Brain microvascular endothelial cell (primary cell): ENCODE measurements at regions not wholly inside any gene's neighbourhood (a gene's known extent, or its start where the extent isn't known, plus 50 kb on each side); places are given as distances from the start of the nearest gene placed in this dataset.

ENCODE experiments used
- DNase-seq: peaks from one replicate; pipeline ENCODE4 v3.0.0-alpha.2; 2020
- H3K27ac ChIP-seq: fragments of 250-450 bp; sonication (Bioruptor Pico); 2 replicates; pipeline ENCODE4 v1.5.1; 2020; ENCODE audit warnings: mild to moderate bottlenecking, moderate library complexity
- H3K27me3 ChIP-seq: fragments of 250-450 bp; sonication (Bioruptor Pico); replicated peaks from 2 replicates; pipeline ENCODE4 v1.5.1; 2020; ENCODE audit warnings: mild to moderate bottlenecking
- H3K36me3 ChIP-seq: fragments of 250-450 bp; sonication (Bioruptor Pico); replicated peaks from 2 replicates; pipeline ENCODE4 v1.5.1; 2020; ENCODE audit warnings: mild to moderate bottlenecking
- H3K4me3 ChIP-seq: 2 replicates; pipeline ENCODE4 v1.5.1; 2011; ENCODE audit warnings: low read depth, mild to moderate bottlenecking, control low read depth, low read length, moderate library complexity
- CTCF ChIP-seq: IDR thresholded peaks from 2 replicates; pipeline ENCODE4 v1.5.1; 2011; ENCODE audit warnings: low read depth, mild to moderate bottlenecking, moderate library complexity, low read length, control low read depth, inconsistent platforms; ENCODE audit errors: missing control alignments
- in situ Hi-C: cut with HindIII; loops from 2 replicates; pipeline ENCODE4 v1.10.0; 2017; ENCODE audit warnings: low sequenced_read_pairs, low pct_ligation_motif_present

- in situ Hi-C loops = no loop called here
- no peak for TF ChIP-seq CTCF
Measured at GRCh38 chr7:27299861-27300260, 57.3 kb downstream of the EVX1 start.

GRCh38 chr7:27300421-27300820, 57.8 kb downstream of the EVX1 start:
- in situ Hi-C loops = no loop called here
- Histone ChIP-seq H3K4me3 (no peak overlapping the region), H3K36me3 (no peaks in the 10 kb centered on the region), H3K27ac (no peak overlapping the region), H3K27me3 (no peaks in the 10 kb centered on the region)
- no peak for DNase-seq
- TF ChIP-seq CTCF = no peak

More at GRCh38 chr7:27299861-27300260, 57.3 kb downstream of the EVX1 start:
- no peak overlapping the region for H3K4me3 ChIP-seq
- H3K36me3 ChIP-seq = no peaks in the 10 kb centered on the region
- H3K27ac ChIP-seq = no peak overlapping the region
- H3K27me3 ChIP-seq = no peaks in the 10 kb centered on the region
- DNase-seq = no peak

- no peak for DNase-seq
- Histone ChIP-seq H3K27ac (no peak overlapping the region), H3K27me3 (no peaks in the 10 kb centered on the region), H3K36me3 (no peaks in the 10 kb centered on the region), H3K4me3 (no peak overlapping the region)
- in situ Hi-C loops = no loop called here
- TF ChIP-seq CTCF = no peak
Measured at GRCh38 chr7:27302590-27302989, 60.0 kb downstream of the EVX1 start.

GRCh38 chr7:27303026-27303425, 60.4 kb downstream of the EVX1 start:
- Histone ChIP-seq H3K36me3 (no peaks in the 10 kb centered on the region), H3K27ac (no peak overlapping the region), H3K27me3 (no peaks in the 10 kb centered on the region), H3K4me3 (no peak overlapping the region)
- DNase-seq = no peak
- in situ Hi-C loops = no loop called here
- no peak for TF ChIP-seq CTCF

- H3K36me3 ChIP-seq = no peaks in the 10 kb centered on the region
- TF ChIP-seq CTCF = no peak
- H3K4me3 ChIP-seq = no peak overlapping the region
- DNase-seq = no peak
- no peaks in the 10 kb centered on the region for H3K27me3 ChIP-seq
- H3K27ac ChIP-seq = no peak overlapping the region
- in situ Hi-C loops = no loop called here
Measured at GRCh38 chr7:27305854-27306253, 63.3 kb downstream of the EVX1 start.

- in situ Hi-C loops = no loop called here
- Histone ChIP-seq H3K27me3 (no peaks in the 10 kb centered on the region), H3K36me3 (no peaks in the 10 kb centered on the region), H3K27ac (no peak overlapping the region), H3K4me3 (no peak overlapping the region)
- DNase-seq = no peak
- no peak for TF ChIP-seq CTCF
Measured at GRCh38 chr7:27312820-27313219, 70.2 kb downstream of the EVX1 start.
